HG02973 (cell line): ENCODE measurements at regions not wholly inside any gene's neighbourhood (a gene's known extent, or its start where the extent isn't known, plus 50 kb on each side); places are given as distances from the start of the nearest gene placed in this dataset.
"Not testable (repeated sequence)": the region's sequence is repeated elsewhere in the genome, so short reads cannot be mapped to it uniquely, and the experiment has no call there.

Experiments used
- ATAC-seq: cut with Tn5 transposase; IDR thresholded peaks from one replicate; pipeline ENCODE4 v1.9.1; 2021; ENCODE audit warnings: moderate library complexity; ENCODE audit not compliant: unreplicated experiment

- ATAC-seq: no peak
These were observed 427.1 kb downstream of the RPS29 start for GRCh38 chr14:49159081-49159480.

GRCh38 chr14:49139593-49139992 lies 446.6 kb downstream of the RPS29 start:
- ATAC-seq: no peak

GRCh38 chr14:49134940-49135339 lies 451.2 kb downstream of the RPS29 start:
- no peak for ATAC-seq

- no peak for ATAC-seq
These were observed 464.9 kb downstream of the RPS29 start for GRCh38 chr14:49121246-49121645.

GRCh38 chr14:49114161-49114893 lies 471.9 kb downstream of the RPS29 start:
- no peak for ATAC-seq

DNA sequence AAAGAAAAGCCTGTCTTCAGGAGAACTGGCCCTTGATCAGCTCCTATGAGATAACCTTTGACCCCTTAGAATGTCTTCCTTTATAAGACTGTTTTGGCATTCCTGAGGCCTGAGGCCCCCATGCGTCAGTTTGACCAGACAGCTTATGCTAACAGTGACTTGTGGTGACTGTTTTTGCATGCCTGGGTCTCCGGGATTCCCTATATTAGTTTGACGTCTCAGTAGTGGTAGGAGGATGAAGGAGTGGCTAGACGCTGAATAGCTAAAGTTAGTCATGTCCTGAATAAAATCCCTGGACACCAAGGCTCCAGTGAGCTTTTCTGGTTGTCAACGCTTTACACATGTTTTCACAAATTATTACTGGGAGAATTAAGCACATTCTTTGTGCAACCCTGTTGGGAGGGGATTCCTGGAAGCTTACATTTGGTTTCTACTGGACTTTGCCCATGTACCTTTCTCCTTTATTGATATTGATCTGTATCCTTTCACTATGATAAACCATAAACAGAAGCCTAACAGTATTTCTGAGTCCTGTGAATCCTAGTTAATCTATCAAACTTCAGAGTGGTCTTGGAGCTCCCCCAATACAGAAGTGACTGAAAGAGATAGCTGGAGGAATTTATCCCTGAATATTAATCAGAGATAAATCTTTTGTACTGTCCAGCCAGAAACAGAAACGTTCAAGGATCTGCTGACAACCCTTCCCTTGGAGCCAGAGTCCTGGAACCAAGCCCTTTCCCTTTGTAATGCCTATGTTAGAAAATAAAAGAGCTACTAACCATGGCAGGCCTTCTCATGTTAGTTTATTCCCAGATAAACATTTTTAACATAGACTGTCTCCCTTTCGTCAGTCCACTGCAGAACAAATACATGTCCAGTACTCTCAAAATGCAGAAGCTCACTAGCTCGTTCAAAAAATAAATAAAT lies 479.2 kb downstream of the RPS29 start:
- ATAC-seq: no peak

DNA sequence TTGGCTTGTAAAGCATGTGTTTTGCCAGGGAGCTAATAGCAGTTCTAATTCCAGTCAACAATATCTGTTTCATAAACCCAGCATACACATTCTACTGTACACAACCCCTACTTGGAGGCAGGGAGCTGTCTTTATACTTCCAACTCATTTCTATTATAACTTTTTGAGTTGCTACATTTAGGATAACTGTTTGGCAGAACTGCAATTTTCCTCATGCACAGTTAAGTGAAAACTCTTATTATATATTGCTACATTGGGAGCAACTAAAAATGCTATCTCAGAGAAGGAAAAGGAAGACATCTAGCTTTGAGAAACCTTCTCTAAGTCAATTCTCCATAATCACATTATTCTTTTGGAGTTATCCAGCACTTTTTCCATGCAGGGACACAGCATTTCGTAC lies 480.2 kb downstream of the RPS29 start:
- no peak for ATAC-seq

DNA sequence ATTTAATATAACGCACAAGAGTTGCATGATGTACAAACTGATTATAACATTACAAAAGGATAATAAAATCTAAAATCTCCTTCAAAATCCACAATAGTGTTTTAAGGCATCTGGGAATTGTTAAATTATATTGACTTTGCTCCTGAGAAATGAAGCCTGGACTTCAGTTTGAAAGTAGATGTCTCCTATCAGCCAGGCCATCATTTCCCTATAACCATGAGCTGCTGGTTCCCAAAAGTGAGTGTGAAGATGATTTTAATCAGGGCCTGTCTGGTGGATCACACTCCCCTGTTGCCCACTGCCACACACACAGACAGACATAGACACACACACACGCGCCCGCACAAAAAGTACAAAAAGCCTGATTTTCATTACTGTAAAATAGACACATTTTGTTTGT lies 480.7 kb downstream of the RPS29 start:
- no peak for ATAC-seq

GRCh38 chr14:49092345-49092744 lies 493.8 kb downstream of the RPS29 start:
- no peak for ATAC-seq

DNA sequence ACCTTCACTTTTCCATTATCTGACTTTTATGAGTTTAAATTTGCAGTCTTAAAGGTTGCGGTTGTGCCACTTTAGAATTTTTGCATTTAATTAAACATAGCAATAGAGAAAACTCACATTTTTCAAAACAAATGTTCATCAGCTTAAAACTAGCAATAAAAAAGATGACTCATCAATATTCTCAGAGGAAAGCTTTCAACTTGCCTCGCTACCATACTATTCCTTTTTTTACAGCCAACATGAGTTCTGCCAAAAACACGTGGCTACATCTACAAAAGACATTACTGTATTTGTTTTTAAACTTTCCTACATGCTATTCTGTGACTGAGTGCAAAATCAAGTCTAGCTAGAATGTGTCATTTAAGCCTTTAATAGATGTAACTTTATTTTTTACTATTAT lies 497.1 kb downstream of the RPS29 start:
- ATAC-seq: no peak

DNA sequence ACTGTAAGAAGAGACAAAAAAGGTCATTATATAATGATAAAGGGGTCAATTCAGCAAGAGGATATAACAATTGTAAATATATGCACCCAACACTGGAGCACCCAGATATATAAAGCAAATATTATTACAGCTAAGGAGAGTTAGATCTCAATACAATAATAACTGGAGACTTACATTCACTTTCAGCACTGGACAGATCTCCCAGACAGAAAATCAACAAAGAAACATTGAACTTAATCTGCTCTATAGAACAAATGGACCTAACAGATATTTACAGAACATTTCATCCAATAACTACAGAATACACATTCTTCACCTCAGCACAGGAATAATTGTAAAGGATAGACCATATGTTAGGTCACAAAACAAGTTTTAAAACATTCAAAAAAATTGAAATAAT lies 512.9 kb downstream of the RPS29 start:
- ATAC-seq: not testable (repeated sequence)

DNA sequence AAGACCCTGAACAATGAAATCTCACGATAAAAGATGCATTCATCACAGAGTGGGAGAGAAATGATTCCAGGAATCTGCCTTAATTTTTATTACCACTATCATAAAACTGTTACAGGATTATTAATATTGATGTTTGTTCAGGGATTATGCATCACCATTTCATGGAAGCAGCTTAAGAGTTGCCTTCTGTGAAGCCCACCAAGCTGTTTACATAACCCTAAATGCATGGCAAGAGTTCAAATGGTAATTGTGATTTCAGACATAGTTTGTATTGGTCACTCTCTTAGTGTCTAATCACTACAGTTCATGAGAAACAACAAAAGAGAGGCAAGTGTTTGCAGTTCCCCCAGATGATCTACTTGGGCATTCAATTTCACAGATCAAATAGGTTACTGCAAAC lies 527.7 kb downstream of the RPS29 start:
- ATAC-seq: no peak

- ATAC-seq: no peak
These were observed 528.2 kb downstream of the RPS29 start for GRCh38 chr14:49057838-49058510.

GRCh38 chr14:49056021-49056420 lies 530.2 kb downstream of the RPS29 start:
- ATAC-seq: no peak

- ATAC-seq: no peak
These were observed 533.7 kb downstream of the RPS29 start for GRCh38 chr14:49052521-49052920.

GRCh38 chr14:49051328-49052060 lies 534.7 kb downstream of the RPS29 start:
- no peak for ATAC-seq

- no peak for ATAC-seq
These were observed 535.4 kb downstream of the RPS29 start for GRCh38 chr14:49050822-49051221.

DNA sequence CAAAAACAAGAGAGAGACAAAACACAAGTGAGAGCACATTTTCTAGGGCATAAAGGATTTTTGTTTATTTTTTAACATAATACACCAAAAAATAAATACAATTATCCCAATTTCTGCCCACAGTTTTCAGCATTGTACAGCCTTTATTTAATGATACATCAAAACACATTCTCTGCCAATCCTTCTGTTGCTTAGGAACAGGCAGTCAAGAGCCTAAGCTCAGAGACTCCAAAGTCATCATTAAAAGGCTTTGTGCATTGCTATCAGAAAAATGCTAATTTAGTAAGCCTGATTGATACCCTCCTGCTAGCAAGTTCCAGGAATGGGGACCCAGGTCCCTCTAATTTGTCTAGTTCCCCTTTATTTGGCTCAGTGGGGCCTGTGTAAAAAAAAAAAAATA lies 536.5 kb downstream of the RPS29 start:
- ATAC-seq: no peak

GRCh38 chr14:49044981-49045380 lies 541.2 kb downstream of the RPS29 start:
- no peak for ATAC-seq

DNA sequence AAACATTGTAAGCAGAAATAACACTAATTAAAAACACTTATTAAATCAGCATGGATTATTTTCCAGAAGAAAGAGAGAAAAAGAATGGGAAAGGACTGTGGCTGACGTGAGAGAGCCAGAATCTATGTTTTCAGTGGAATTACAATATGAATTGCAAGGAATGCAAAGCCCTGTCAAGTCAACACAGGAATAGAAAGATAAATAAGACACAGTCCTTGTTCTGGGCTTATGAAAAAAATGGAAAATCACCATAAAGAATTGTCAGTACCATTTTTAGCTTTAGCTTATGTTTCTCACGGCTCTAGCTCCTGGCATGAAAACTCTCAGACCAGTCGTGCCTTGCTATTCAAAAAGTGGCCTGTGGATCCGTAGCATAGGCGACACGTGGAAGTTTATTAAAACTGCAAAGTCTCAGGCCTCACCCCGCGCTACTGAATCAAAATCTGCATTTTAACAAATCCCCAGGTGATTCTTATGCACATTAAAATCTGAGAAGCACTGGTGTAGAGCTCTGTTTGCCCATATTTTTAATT lies 549.1 kb downstream of the RPS29 start:
- no peak for ATAC-seq

GRCh38 chr14:49036266-49036665 lies 549.9 kb downstream of the RPS29 start:
- no peak for ATAC-seq
